SK-N-SH treated with all-trans-retinoic acid at 6 μM for 48 hours (cell line): ENCODE measurements at regions not wholly inside any gene's neighbourhood (a gene's known extent, or its start where the extent isn't known, plus 50 kb on each side); places are given as distances from the start of the nearest gene placed in this dataset.

Experiments
- ARNTL ChIP-seq: fragments of 450-650 bp; formaldehyde crosslinking; IDR thresholded peaks from 2 replicates; pipeline ENCODE4 v1.5.0; 2020; ENCODE audit warnings: low read depth, mild to moderate bottlenecking, moderate library complexity, borderline replicate concordance
- BACH2 ChIP-seq: fragments of 250-450 bp; sonication (Bioruptor Pico); IDR thresholded peaks from 2 replicates; pipeline ENCODE4 v1.9.0; 2021; ENCODE audit warnings: mild to moderate bottlenecking, borderline replicate concordance
- CREB5 ChIP-seq: fragments of 250-450 bp; sonication (Bioruptor Pico); IDR thresholded peaks from 2 replicates; pipeline ENCODE4 v1.5.1; 2020; ENCODE audit warnings: low read depth, mild to moderate bottlenecking, moderate library complexity
- CSRNP3 ChIP-seq: fragments of 250-450 bp; sonication (Bioruptor Pico); IDR thresholded peaks from 2 replicates; pipeline ENCODE4 v1.5.1; 2021; ENCODE audit warnings: mild to moderate bottlenecking, moderate library complexity
- ESRRG ChIP-seq: fragments of 250-450 bp; sonication (Bioruptor Pico); IDR thresholded peaks from 2 replicates; pipeline ENCODE4 v1.6.1; 2021; ENCODE audit warnings: mild to moderate bottlenecking
- GLIS3 ChIP-seq: fragments of 250-450 bp; sonication (Bioruptor Pico); IDR thresholded peaks from 2 replicates; pipeline ENCODE4 v1.5.0; 2020; ENCODE audit warnings: mild to moderate bottlenecking, moderate library complexity
- OSR1 ChIP-seq: fragments of 250-450 bp; sonication (Bioruptor Pico); IDR thresholded peaks from 2 replicates; pipeline ENCODE4 v1.8.0; 2022; ENCODE audit warnings: moderate library complexity, mild to moderate bottlenecking, inconsistent platforms
- PATZ1 ChIP-seq: fragments of 250-450 bp; sonication (Bioruptor Pico); IDR thresholded peaks from 2 replicates; pipeline ENCODE4 v1.8.0; 2020; ENCODE audit warnings: mild to moderate bottlenecking, moderate library complexity, borderline replicate concordance
- RARB ChIP-seq: fragments of 250-450 bp; sonication (Bioruptor Pico); IDR thresholded peaks from 2 replicates; pipeline ENCODE4 v1.8.0; 2021; ENCODE audit warnings: mild to moderate bottlenecking, moderate library complexity
- TCF4 ChIP-seq: fragments of 250-450 bp; sonication (Bioruptor Pico); IDR thresholded peaks from 2 replicates; pipeline ENCODE4 v1.8.0; 2021; ENCODE audit warnings: mild to moderate bottlenecking, moderate library complexity, borderline replicate concordance
- TSHZ2 ChIP-seq: fragments of 250-450 bp; sonication (Bioruptor Pico); IDR thresholded peaks from 2 replicates; pipeline ENCODE4 v1.5.0; 2020; ENCODE audit warnings: mild to moderate bottlenecking, moderate library complexity
- ZC3H10 ChIP-seq: fragments of 250-450 bp; sonication (Bioruptor Pico); IDR thresholded peaks from 2 replicates; pipeline ENCODE4 v1.5.1; 2021; ENCODE audit warnings: mild to moderate bottlenecking, moderate library complexity
- ZFP3 ChIP-seq: fragments of 250-450 bp; sonication (Bioruptor Pico); IDR thresholded peaks from 2 replicates; pipeline ENCODE4 v1.5.0; 2020; ENCODE audit warnings: mild to moderate bottlenecking, moderate library complexity
- ZFP30 ChIP-seq: fragments of 450-650 bp; formaldehyde crosslinking; IDR thresholded peaks from 2 replicates; pipeline ENCODE4 v1.5.0; 2022; ENCODE audit warnings: mild to moderate bottlenecking, moderate library complexity

GRCh38 chr5:54908774-54909525 is 76.4 kb downstream of the ESM1 start:
- TF ChIP-seq CREB5 (CRISPR knock-in tag), result no peak
- TF ChIP-seq ZC3H10 (CRISPR knock-in tag), result no peak
- TF ChIP-seq ZFP30 (CRISPR knock-in tag), result no peak
- no peak for TF ChIP-seq PATZ1
- no peak for TF ChIP-seq BACH2 (CRISPR knock-in tag)
- TF ChIP-seq ARNTL (CRISPR knock-in tag), result no peak
- no peak for TF ChIP-seq GLIS3 (CRISPR knock-in tag)
- no peak for TF ChIP-seq CSRNP3 (CRISPR knock-in tag)
- TF ChIP-seq TCF4 (CRISPR knock-in tag), result no peak
- TF ChIP-seq RARB (CRISPR knock-in tag), result no peak
- no peak for TF ChIP-seq ESRRG (CRISPR knock-in tag)
- no peak for TF ChIP-seq ZFP3 (CRISPR knock-in tag)
- TF ChIP-seq OSR1 (CRISPR knock-in tag), result no peak
- TF ChIP-seq TSHZ2 (CRISPR knock-in tag), result no peak
